HG03280 (cell line): ENCODE measurements at regions not wholly inside any gene's neighbourhood (a gene's known extent, or its start where the extent isn't known, plus 50 kb on each side); places are given as distances from the start of the nearest gene placed in this dataset.

Experiments used
- ATAC-seq: cut with Tn5 transposase; IDR thresholded peaks from one replicate; pipeline ENCODE4 v1.9.1; 2021; ENCODE audit warnings: mild to moderate bottlenecking, moderate library complexity; ENCODE audit not compliant: unreplicated experiment

GRCh38 chr6:167643223-167643622 is 183.5 kb upstream of the AFDN start:
- no peak for ATAC-seq

GRCh38 chr6:167643716-167644115 is 183.0 kb upstream of the AFDN start:
- no peak for ATAC-seq

GRCh38 chr6:167644412-167645132 is 182.1 kb upstream of the AFDN start:
- ATAC-seq: no peak

- ATAC-seq: no peak
Observed at GRCh38 chr6:167645368-167645767, 181.3 kb upstream of the AFDN start.

GRCh38 chr6:167647306-167647705 is 179.4 kb upstream of the AFDN start:
- no peak for ATAC-seq

GRCh38 chr6:167647737-167648470 is 178.8 kb upstream of the AFDN start:
- no peak for ATAC-seq

- ATAC-seq: no peak
Observed at GRCh38 chr6:167648501-167649278, 178.0 kb upstream of the AFDN start.

- no peak for ATAC-seq
Observed at GRCh38 chr6:167649476-167649875, 177.2 kb upstream of the AFDN start.

GRCh38 chr6:167650730-167651317 is 175.9 kb upstream of the AFDN start:
- ATAC-seq: no peak

- ATAC-seq: no peak
Observed at GRCh38 chr6:167651318-167652041, 175.2 kb upstream of the AFDN start.

- ATAC-seq: no peak
Observed at GRCh38 chr6:167652042-167652700, 174.5 kb upstream of the AFDN start.

- no peak for ATAC-seq
Observed at GRCh38 chr6:167652701-167653095, 174.0 kb upstream of the AFDN start.

- ATAC-seq: no peak
Observed at GRCh38 chr6:167653561-167653960, 173.2 kb upstream of the AFDN start.

GRCh38 chr6:167654389-167654788 is 172.3 kb upstream of the AFDN start:
- no peak for ATAC-seq

GRCh38 chr6:167655174-167655821 is 171.4 kb upstream of the AFDN start:
- no peak for ATAC-seq

- ATAC-seq: no peak
Observed at GRCh38 chr6:167658106-167658505, 168.6 kb upstream of the AFDN start.

GRCh38 chr6:167659046-167659445 is 167.7 kb upstream of the AFDN start:
- ATAC-seq: no peak

GRCh38 chr6:167660424-167660823 is 166.3 kb upstream of the AFDN start:
- no peak for ATAC-seq

- no peak for ATAC-seq
Observed at GRCh38 chr6:167660944-167661551, 165.7 kb upstream of the AFDN start.
